ENCODE measurements at regions not wholly inside any gene's neighbourhood (a gene's known extent, or its start where the extent isn't known, plus 50 kb on each side); places are given as distances from the start of the nearest gene placed in this dataset.

DNA sequence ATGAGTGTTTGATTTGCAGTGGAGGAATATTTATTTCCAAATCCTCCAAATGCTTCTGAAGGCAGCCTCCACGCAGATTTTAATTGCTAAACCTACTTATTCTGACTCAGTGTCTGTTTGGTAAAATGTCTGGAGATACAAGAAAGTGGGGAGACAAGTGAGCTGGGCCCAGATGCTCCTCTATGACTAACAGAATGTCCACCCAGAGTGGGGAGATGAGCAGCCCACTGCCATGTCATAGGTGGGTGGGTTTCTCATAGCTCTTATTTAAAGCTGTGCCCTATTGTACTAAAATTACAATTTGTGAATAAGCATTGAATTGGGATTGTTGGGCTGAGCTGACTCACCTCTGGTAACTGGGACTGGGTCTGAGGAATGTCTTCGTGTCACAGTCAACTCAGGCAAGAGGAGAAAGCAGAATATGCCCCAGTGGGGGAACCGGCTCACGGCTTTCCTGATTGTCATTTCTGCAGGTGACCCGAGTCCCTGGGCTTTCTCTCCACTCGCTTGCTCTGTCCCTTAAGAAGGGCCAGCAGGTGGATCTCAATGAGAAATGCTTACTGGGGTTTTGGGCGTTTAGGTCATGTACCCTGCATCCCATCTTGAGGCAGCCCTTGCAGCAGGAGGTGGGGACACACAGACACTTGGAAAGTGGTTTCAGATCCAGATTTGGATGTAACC lies 116.3 kb upstream of the SPRED2 start:
- POLR2A ChIA-PET (ENCODE audit: partially characterized antibody), result no interaction called here
- FAIRE-seq, result no peak

More for the DNA sequence above, 116.3 kb upstream of the SPRED2 start:
- H3K9ac ChIP-seq (replicated peaks in 1 of 4; ENCODE audit: extremely low read depth in 1 of 4, low read depth in 3 of 4, low read length in 3 of 4), result no peak overlapping the region
- TF ChIP-seq KDM1A (IDR thresholded peaks at IDR 0.05; ENCODE audit: borderline replicate concordance, low read length), result no peak
- TF ChIP-seq CHD2 (IDR thresholded peaks at IDR 0.05; ENCODE audit: low read length), result no peak
- no peak for TF ChIP-seq HDAC2 (IDR thresholded peaks at IDR 0.05; ENCODE audit: borderline replicate concordance in 1 of 2, low read depth in 2 of 2, low read length in 2 of 2)
- TF ChIP-seq BCL11A (IDR thresholded peaks at IDR 0.05; ENCODE audit: low read depth in 2 of 2, low read length in 2 of 2), result no peak
- no peak for TF ChIP-seq POLR2A (IDR thresholded peaks at IDR 0.05; ENCODE audit: control extremely low read depth in 1 of 2, low read depth in 2 of 2, low read length in 2 of 2)
- TF ChIP-seq SIX5 (IDR thresholded peaks at IDR 0.05; ENCODE audit: low read depth, low read length), result no peak
- no peaks in the 10 kb centered on the region for H4K20me1 ChIP-seq (replicated peaks in 1 of 2; ENCODE audit: control insufficient read depth in 1 of 2, insufficient read depth in 2 of 2, low read length in 2 of 2)
- no peak overlapping the region for H4K8ac ChIP-seq (ENCODE audit: extremely low read depth, insufficient read depth, low read length)
- H3K14ac ChIP-seq (ENCODE audit: insufficient read length), result no peak overlapping the region
- no peaks in the 10 kb centered on the region for H3K36me3 ChIP-seq (ENCODE audit: control insufficient read depth in 2 of 4, insufficient read depth in 4 of 4, low read length in 3 of 4)
- H4K5ac ChIP-seq (ENCODE audit: insufficient read length, low read depth, low read length), result no peak overlapping the region
- no peaks in the 10 kb centered on the region for H3K79me1 ChIP-seq (ENCODE audit: low read depth, low read length)
- no peak overlapping the region for H2BK12ac ChIP-seq (ENCODE audit: low read depth, low read length)
- no peak overlapping the region for H2BK120ac ChIP-seq (replicated peaks; ENCODE audit: low read depth, low read length)
- no peak overlapping the region for H2BK20ac ChIP-seq (ENCODE audit: low read length)
- H3K23me2 ChIP-seq (ENCODE audit: low read depth, low read length), result no peaks in the 10 kb centered on the region
- no peak overlapping the region for H3K27ac ChIP-seq (ENCODE audit: low read depth, low read length)
- no peak overlapping the region for H2BK5ac ChIP-seq (ENCODE audit: low read depth, low read length)
- CTCF ChIA-PET (ENCODE audit: partially characterized antibody), result interaction anchor here (0.5 to 1.7 kb wide), 2 partner anchors 25 to 297 kb away, joined by 3 to 4 read pairs; no protein-coding TSS in a partner anchor
- no peak overlapping the region for H2BK15ac ChIP-seq (ENCODE audit: low read length)
- H4K91ac ChIP-seq (replicated peaks; ENCODE audit: insufficient read length, low read length), result no peak overlapping the region
- no peak overlapping the region for H3K23ac ChIP-seq (ENCODE audit: insufficient read length)
- no peak overlapping the region for H2AFZ ChIP-seq (ENCODE audit: low read length)
- DNase-seq (ENCODE audit: low read depth in 1 of 2, low spot score in 2 of 2), result no peak
- H3K79me2 ChIP-seq (ENCODE audit: control insufficient read depth in 1 of 2, insufficient read depth in 2 of 2, low read length in 2 of 2), result no peaks in the 10 kb centered on the region
- no peak overlapping the region for H3K4ac ChIP-seq (replicated peaks; ENCODE audit: insufficient read length, low read depth, low read length)
- H2AK5ac ChIP-seq (ENCODE audit: low read depth, low read length), result no peak overlapping the region
- 90% methylated on average over 7 of the region's 7 CpGs; no CpG with 5 or more reads in 1 of the 2 experiments for WGBS, 2 experiments (ENCODE audit: extremely low coverage in 1 of 2, insufficient coverage in 1 of 2, insufficient read length in 1 of 2, insufficient replicate concordance in 2 of 2, low coverage in 1 of 2, low lambda C conversion rate in 2 of 2, missing lambda C conversion rate in 1 of 2)
- H3K4me3 ChIP-seq (ENCODE audit: extremely low read depth in 1 of 4, insufficient read depth in 2 of 4, low read depth in 3 of 4, low read length in 4 of 4), result no peak overlapping the region
- H3K9me3 ChIP-seq (ENCODE audit: insufficient read depth in 2 of 2, low read depth in 1 of 2, low read length in 1 of 2), result no peaks in the 10 kb centered on the region
- H3K56ac ChIP-seq (replicated peaks; ENCODE audit: insufficient read length, low read depth, low read length), result no peak overlapping the region
- no peak overlapping the region for H3K18ac ChIP-seq (ENCODE audit: extremely low read depth, low read length)
- H3K4me1 ChIP-seq (replicated peaks in 1 of 4; ENCODE audit: control insufficient read depth in 3 of 4, insufficient read depth in 4 of 4, low read length in 3 of 4), result no peaks in the 10 kb centered on the region
- H3K4me2 ChIP-seq (ENCODE audit: insufficient read depth in 1 of 2, low read depth in 2 of 2, low read length in 2 of 2), result no peak overlapping the region
- no peaks in the 10 kb centered on the region; a peak in 1 of 7 replicates for H3K27me3 ChIP-seq (replicated peaks in 1 of 4; ENCODE audit: control insufficient read depth in 3 of 4, extremely low read depth in 1 of 4, insufficient read depth in 3 of 4, low read length in 3 of 4)
